ENCODE measurements at regions not wholly inside any gene's neighbourhood (a gene's known extent, or its start where the extent isn't known, plus 50 kb on each side); places are given as distances from the start of the nearest gene placed in this dataset.

DNA sequence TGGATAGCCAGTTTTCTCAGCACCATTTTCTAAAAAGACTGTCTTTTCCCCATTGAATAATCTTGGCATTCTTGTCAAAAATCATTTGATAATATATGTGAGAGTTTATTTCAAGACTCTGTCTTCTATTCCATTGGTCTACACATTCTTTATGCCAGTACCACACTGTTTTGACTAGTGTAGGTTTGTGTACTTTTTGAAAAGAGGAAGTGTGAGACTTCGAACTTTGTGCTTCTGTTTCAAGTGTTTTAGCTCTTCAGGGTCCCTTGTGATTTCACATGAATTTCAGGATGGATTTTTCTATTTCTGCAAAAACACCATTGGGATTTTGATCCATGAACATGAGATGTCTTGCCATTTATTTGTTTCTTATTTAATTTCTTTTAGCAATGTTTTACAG lies 78.5 kb upstream of the ALDH1A1 start:
- TF ChIP-seq, protein P1, sequence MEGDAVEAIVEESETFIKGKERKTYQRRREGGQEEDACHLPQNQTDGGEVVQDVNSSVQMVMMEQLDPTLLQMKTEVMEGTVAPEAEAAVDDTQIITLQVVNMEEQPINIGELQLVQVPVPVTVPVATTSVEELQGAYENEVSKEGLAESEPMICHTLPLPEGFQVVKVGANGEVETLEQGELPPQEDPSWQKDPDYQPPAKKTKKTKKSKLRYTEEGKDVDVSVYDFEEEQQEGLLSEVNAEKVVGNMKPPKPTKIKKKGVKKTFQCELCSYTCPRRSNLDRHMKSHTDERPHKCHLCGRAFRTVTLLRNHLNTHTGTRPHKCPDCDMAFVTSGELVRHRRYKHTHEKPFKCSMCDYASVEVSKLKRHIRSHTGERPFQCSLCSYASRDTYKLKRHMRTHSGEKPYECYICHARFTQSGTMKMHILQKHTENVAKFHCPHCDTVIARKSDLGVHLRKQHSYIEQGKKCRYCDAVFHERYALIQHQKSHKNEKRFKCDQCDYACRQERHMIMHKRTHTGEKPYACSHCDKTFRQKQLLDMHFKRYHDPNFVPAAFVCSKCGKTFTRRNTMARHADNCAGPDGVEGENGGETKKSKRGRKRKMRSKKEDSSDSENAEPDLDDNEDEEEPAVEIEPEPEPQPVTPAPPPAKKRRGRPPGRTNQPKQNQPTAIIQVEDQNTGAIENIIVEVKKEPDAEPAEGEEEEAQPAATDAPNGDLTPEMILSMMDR (IDR thresholded peaks at IDR 0.05), result no peak
- TF ChIP-seq POLR2A (IDR thresholded peaks at IDR 0.05), result no peak

Data from thyroid gland (tissue), 4 donors.